GM18507 (cell line): ENCODE measurements at regions not wholly inside any gene's neighbourhood (a gene's known extent, or its start where the extent isn't known, plus 50 kb on each side); places are given as distances from the start of the nearest gene placed in this dataset.

ENCODE experiments used
- DNase-seq: peaks from one replicate; pipeline ENCODE4 v3.0.0; 2011; ENCODE audit warnings: low read depth; ENCODE audit not compliant: insufficient read length; ENCODE audit errors: extremely low spot score
- FAIRE-seq: peaks from 2 replicates; lab custom pipeline; 2011; peaks lifted over from hg19 to GRCh38; lab: Jason Lieb, UNC

GRCh38 chr5:5986492-5987178, 391.7 kb downstream of the MED10 start:
- no peak for FAIRE-seq
- no peak for DNase-seq

DNA sequence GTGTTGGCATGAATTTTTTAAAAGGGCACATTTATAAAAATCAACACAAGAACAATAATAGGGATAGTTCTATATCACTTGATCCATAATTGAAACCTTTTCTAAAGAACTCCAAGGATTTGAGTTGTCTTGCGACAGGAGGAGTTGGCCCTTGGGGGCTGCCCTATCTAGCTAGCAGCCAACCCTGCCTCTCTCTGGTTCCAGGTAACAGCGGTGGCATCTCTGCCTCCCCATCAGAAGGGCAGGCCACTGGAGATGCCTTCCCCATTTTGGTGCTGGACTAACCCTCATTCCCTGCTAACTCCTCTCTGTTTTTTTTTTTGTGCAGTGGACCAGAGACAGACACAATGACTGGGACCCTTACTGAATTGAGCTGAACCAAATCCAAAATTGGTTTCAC, 393.0 kb downstream of the MED10 start:
- DNase-seq (no peak), FAIRE-seq (no peak)

DNA sequence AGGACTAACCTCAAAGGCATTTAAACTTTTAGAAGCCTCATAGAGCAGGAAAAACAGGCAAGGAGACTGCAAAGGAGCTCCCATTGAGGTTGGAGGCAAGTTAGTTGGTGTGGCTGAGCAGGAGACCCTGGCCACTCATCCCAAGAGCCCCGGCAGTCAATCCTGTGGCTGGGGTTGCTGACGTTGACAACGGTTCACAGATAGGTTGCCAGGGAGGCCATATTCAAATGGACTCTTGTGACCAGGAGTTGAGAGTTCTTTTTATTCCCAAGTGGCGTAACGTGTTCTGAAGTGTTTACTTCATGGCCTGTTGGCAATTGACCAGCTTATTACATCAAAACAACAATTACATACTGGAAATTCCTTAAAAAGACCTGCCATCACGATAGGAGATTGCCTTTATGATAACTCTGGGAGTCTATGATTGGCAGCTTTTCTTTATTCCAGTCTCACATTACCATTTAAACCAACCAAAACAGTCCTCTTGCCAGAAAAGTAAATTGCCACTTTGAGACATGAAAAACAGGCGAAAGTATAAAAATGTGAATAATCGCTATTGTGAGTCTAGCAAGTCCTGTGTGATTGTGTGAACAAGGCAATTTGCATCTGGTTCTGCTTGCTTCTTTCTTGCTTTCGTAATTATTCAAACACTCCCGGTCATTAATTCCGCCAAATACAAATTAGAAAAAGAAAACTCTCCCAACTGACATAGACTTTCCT, 394.9 kb downstream of the MED10 start:
- FAIRE-seq (no peak), DNase-seq (no peak)

- FAIRE-seq (no peak), DNase-seq (no peak)
Observed at GRCh38 chr5:5981562-5981961, 396.8 kb downstream of the MED10 start.

- DNase-seq = no peak
- FAIRE-seq = no peak
Observed at GRCh38 chr5:5980538-5980895, 397.8 kb downstream of the MED10 start.

DNA sequence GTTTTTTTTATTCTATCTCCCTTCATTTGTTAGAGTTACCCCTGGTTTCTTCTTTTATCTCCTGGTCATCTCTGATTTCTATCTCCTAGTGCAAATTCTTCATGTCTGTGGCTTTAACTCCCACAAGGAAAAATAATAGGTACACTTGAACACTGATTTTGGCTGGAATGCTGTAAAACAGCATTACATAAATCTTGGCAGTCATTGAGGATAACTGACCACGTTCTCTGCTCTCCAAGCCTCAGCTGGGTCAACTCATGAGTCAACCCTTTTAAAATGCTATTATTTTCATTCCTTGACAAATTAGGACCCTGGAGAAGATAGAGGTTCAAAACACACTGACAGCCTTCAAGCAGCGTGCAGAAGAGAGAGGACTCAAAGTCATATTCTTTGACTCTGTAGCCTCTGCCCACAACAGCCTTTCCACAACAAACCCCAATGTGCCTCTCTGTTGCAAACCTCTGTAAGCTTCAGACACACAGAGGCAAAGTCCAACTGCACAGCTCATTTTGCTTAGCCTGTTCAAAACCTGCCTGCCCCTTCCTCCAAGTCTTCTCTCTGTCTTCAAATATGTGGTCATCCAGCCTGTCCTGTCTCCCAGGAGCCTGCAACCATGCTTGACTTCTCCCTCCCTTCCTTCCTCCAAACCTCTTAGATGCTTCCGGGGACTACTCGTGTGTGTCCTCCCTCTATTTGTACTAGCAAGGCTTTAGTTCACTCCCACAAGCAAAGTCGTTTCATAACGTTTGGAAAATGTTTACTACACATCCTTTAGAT, 398.4 kb downstream of the MED10 start:
- FAIRE-seq = no peak
- no peak for DNase-seq

GRCh38 chr5:5979377-5979760, 399.0 kb downstream of the MED10 start:
- DNase-seq (no peak), FAIRE-seq (no peak)

DNA sequence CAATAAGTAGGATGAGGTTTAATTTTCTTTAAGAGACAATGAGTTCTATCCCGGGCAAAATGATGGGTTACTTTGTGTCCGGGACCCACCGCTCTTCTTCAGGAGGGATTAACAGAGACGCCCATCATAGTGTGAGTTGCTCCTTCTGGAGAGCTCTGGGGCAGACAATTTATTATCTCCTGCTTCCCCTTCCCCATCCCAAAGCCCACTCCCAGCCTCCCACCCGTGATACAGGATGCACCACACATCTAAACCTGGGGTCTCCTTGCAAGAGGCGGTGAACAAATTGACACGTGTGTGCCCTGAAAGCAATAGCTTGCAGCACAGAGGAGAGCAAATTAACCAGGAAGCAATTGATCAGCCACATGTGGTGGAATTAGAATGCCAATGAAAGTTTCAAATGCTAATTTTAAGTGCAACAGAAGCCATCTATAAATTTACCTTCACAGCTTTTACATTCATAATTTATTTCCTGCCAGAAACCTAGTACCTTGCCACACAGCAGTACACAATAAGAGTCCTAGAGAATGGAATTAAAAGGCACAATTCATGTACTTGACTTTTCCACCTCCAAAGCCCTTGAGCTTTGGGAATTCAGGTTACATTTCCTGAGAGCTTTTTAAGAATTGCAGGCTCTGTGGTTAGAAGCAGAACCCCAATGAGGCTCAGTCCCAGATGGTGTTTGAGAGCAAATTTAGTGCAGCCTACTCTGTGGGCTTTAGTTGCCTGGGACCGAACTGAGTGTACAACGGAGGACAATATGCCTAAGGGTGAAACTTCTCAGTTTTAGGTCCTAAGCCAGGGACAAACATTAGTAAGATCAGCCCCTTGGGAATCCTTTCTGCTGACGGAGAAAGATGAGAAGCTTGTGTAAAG, 399.6 kb downstream of the MED10 start:
- DNase-seq (no peak), FAIRE-seq (no peak)

DNA sequence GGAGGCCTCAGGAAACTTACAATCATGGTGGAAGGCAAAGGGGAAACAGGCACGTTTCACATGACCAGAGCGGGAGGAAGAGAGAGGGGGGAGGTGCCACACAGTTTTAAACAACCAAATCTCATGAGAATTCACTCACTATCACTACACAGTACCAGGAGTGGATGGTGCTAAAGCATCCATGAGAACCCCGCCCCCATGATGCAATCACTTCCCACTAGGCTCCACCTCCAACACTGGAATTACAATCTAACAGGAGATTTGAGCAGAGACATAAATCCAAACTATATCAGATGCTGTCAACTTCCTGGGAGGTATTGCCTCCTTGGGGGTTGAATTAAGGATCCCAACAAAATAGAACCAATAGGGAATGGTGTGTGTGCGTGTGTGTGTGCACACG, 407.1 kb downstream of the MED10 start:
- no peak for DNase-seq
- no peak for FAIRE-seq

GRCh38 chr5:5969942-5970483, 408.3 kb downstream of the MED10 start:
- DNase-seq = no peak
- no peak for FAIRE-seq

GRCh38 chr5:5968981-5969380, 409.4 kb downstream of the MED10 start:
- DNase-seq = no peak
- no peak for FAIRE-seq

GRCh38 chr5:5967944-5968343, 410.4 kb downstream of the MED10 start:
- FAIRE-seq (no peak), DNase-seq (no peak)

DNA sequence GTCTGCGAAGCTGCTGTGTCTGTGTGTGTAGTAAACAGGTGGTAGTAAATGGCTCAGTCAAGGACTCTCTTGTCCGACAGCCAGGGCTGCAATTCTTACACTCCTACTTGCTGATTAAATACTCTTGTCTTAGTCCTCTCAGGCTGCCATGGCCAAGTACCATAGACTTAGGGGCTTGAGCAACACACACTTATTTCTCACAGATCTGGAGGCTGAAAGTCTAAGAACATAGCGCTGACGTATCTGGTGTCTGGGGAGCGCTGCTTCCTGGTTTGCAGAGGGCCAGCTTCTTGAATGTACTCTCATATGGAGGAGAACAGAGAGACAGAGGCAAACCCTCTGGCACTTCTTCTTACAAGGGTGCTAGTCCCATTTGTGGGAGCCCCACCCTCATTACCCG, 411.0 kb downstream of the MED10 start:
- FAIRE-seq (no peak), DNase-seq (no peak)

- DNase-seq (no peak), FAIRE-seq (no peak)
Observed at GRCh38 chr5:5965132-5965531, 413.2 kb downstream of the MED10 start.

DNA sequence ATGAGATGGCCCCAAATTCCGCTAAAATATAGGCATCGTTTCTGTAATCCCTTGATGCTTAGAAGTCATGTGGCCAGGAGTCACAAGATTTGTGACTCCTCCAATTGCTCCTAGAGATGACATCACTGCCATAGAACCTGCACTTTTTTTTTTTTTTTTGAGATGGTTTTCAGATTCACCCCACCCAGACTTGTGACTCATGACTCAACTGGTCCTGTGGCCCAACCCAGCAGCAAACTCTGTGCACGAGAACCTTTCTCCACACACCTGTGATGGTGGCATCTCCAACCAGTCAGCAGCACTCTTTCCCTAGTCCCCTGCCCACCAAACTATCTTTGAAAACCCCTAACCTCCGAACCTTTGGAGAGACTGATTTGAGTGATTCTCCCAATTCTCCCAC, 414.0 kb downstream of the MED10 start:
- DNase-seq = no peak
- no peak for FAIRE-seq

- DNase-seq = no peak
- no peak for FAIRE-seq
Observed at GRCh38 chr5:5957737-5958136, 420.6 kb downstream of the MED10 start.

DNA sequence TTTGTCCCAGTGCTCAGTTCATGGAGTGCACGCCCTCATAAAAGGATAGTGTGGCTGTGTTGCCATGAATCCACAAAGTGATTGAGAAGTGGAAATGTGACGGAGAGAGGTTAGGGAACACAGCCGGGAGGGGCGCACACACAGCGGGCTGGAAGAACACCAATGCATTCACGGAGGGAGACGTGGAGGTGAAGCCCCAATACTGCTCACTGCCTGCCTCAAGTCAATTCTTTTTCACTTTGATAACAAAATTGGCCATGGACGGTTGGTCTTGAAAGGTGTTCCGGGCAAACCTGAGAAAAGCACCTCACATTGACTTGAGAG, 424.1 kb downstream of the MED10 start:
- no peak for FAIRE-seq
- no peak for DNase-seq

- FAIRE-seq (no peak), DNase-seq (no peak)
Observed at GRCh38 chr5:5953584-5954274, 424.6 kb downstream of the MED10 start.

DNA sequence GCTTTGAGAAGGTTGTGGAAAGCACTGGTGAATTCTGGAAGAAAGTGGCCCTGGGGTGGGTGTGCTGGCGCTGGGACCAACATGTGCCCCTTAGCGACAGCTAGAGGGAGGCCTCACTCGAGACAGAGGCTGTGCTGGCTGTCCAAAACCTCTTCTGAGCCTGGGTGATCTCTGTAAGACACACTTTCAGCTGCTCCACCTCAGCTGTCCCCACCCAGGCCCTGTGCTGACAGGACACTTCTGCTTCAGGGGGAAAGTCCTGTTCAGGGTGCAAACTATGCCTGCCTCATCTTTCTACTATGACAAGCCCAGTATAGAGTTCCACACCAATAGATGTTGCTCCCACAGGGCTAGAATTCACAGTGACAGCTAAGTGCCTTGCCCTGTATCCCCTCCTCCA, 426.4 kb downstream of the MED10 start:
- FAIRE-seq = no peak
- no peak for DNase-seq
